GM18505 (cell line): ENCODE measurements at regions not wholly inside any gene's neighbourhood (a gene's known extent, or its start where the extent isn't known, plus 50 kb on each side); places are given as distances from the start of the nearest gene placed in this dataset.

Experiments
- ATAC-seq: cut with Tn5 transposase; IDR thresholded peaks from one replicate; pipeline ENCODE4 v1.9.1; 2021; ENCODE audit not compliant: unreplicated experiment
- POLR2A ChIP-seq: IDR thresholded peaks from 4 replicates; pipeline ENCODE4 v1.6.1; 2011; ENCODE audit warnings: borderline replicate concordance; ENCODE audit not compliant: insufficient read depth, insufficient read length; ENCODE audit errors: extremely low read depth

GRCh38 chr20:48177058-48177457 is 391.8 kb upstream of the SULF2 start:
- TF ChIP-seq POLR2A, result no peak
- no peak for ATAC-seq

GRCh38 chr20:48176139-48176538 is 390.9 kb upstream of the SULF2 start:
- ATAC-seq, result no peak

GRCh38 chr20:48175261-48175660 is 390.0 kb upstream of the SULF2 start:
- TF ChIP-seq POLR2A, result no peak
- ATAC-seq, result no peak

More at GRCh38 chr20:48176139-48176538, 390.9 kb upstream of the SULF2 start:
- TF ChIP-seq POLR2A, result no peak

DNA sequence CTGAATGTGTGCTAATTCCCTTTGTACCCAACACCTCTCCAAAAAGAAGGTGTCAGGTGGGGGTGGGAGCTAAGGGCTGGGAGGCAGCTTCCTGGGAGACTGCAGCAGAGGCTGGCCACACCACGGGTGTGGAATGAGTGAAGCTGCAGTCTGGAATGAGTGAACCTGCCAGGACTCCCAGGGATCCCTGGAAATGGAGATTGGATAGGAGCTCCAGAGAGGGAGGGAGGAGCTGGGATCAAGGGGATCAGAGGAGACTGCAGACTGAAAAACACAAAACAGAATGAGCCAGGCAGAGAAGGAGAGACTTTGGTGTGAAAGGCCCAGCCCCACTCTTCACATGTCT is 387.0 kb upstream of the SULF2 start:
- no peak for TF ChIP-seq POLR2A
- ATAC-seq, result no peak

DNA sequence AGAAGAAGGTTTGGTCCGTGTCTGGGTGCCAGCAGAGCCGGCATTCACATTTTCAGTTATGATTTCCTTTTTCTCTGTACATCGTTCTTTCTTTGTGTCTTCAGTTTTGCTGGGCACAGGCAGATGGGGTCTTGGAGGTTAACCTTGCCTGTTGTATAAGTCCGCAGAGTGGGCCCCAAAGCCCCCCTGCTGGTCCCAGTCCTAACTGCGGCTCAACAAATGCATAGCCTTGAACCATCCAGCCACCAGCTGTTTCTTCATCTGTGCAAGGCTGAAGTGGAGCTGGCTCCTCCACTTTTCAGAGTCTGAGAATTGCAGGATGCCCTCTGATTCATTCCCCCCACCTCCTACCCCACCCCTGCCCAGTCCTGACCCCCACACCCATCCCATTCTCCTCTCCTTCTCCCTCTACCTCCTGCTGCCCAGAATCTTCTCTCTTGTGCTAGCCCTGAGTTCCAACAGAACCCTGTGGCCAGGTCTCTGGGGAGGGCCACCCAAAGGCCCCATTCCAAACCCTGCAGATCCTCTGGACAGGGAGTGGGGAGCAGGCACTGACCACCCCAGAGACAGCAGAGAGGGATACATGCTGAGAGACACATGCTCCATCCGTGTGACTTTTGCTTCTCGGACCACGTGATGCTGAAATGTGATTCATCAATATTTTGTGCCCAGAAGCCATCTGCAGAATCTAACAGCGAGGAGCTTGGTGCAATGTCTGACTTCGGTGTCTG is 386.5 kb upstream of the SULF2 start:
- no peak for TF ChIP-seq POLR2A
- ATAC-seq, result no peak

DNA sequence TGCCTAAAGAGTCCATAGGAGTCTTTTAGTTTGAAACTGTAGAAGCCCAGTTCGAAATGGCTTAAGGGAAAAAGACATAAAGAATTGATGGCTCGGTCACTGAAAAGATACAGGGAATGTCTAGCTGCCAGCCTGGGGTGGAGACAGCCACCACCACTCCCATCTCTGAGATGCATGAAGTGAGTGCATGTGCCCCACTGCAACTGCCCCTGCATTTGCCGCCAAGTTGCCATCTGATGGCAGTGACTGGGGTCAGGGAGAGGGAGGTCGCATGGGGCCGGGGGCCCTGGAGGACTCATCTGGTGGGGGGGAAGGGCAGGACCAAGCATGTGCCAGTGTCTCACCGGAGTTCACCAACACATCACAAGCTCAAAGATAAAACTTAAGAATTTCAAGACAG is 385.8 kb upstream of the SULF2 start:
- no peak for ATAC-seq
- no peak for TF ChIP-seq POLR2A

DNA sequence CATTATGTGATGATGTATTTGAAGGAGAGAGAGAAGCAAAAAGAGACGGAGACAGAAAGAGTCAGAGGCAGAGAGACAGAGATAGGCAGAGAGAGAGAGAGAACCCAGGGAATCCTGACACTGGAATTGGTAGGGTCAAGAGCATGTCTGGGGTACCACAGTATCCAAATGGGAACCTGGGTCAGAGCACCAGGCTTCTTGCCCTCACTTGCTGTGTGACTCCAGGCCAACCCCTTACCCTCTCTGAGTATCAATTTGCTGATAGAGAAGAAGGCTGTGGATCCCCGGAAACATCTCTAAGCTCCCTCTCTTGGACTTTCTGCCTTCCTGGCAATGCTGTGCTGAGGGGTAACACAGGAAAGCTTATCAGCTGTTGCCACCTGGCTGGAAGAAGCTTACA is 385.3 kb upstream of the SULF2 start:
- TF ChIP-seq POLR2A, result no peak
- no peak for ATAC-seq

GRCh38 chr20:48169650-48170225 is 384.5 kb upstream of the SULF2 start:
- ATAC-seq, result no peak
- no peak for TF ChIP-seq POLR2A

GRCh38 chr20:48166082-48166835 is 381.0 kb upstream of the SULF2 start:
- TF ChIP-seq POLR2A, result no peak
- ATAC-seq, result no peak

- no peak for ATAC-seq
- TF ChIP-seq POLR2A, result no peak
These were observed 380.1 kb upstream of the SULF2 start for GRCh38 chr20:48165401-48165685.

DNA sequence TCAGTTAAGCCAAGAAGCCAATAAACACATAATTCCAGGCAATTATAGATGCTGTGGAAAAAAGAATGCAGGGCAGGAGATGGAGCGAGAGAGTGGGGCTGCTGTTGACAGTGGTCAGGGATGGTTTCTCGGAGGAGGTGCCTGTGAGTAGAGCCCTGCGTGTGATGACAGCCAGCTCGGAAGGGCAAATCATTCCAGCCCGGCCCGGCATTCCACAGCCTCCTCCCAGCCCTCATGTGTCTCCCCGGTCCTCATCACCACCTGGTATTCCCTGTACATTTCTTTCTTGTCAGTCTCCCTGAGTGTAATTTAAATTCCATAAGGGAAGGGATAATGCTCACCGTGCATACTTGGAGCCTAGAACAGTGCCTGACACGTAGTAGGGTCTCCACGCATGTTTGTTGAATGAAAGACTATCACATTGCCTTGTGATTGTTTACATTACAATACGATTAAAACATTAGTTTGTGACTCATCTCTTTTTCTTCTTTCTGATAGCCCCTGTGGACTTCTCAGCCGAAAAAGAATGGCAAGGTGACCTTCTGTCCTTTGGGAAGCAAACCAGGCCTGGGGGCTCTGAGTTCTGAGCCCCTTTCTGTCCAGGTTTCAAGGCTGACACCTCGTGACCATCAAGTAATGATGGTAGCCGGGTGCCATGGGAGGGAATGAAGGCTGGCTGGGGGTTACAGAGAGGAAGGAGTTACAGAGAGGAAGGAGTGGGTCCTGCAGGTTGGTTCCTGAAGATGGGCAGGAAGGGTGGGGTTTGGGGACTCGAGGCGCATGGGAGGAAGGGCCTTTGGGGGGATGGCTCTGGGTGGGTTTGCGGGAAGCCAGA is 379.5 kb upstream of the SULF2 start:
- TF ChIP-seq POLR2A, result no peak
- no peak for ATAC-seq

DNA sequence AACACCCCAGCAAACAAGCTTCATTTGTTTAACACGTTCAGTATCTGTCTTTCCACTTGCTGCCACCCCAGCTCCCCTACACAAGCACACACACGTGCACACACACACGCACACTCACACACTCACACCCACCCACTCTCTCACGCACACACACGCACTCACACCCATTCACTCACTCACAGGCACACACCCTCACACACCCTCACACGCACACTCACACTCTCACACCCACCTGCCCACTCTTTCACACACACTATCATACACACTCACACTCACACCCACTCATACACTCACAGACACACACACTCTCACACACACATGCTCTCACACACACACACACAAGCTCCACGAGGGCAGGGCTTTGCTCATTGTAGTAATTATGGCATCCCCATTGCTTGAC is 378.8 kb upstream of the SULF2 start:
- TF ChIP-seq POLR2A, result no peak

GRCh38 chr20:48163505-48163904 is 378.2 kb upstream of the SULF2 start:
- no peak for TF ChIP-seq POLR2A
- ATAC-seq, result no peak

More for the DNA sequence above, 378.8 kb upstream of the SULF2 start:
- ATAC-seq, result no peak

- no peak for TF ChIP-seq POLR2A
- ATAC-seq, result no peak
These were observed 377.3 kb upstream of the SULF2 start for GRCh38 chr20:48162621-48163020.
